IMR-90 (cell line): ENCODE measurements at regions not wholly inside any gene's neighbourhood (a gene's known extent, or its start where the extent isn't known, plus 50 kb on each side); places are given as distances from the start of the nearest gene placed in this dataset.

Experiments
- ATAC-seq: fragments of 200-7000 bp; cut with Tn5 transposase; 2 replicates; pipeline ENCODE4 v1.9.1; 2020; ENCODE audit warnings: low read depth, mild to moderate bottlenecking, moderate library complexity
- BruUV-seq: library from RNA; stranded (reverse); fragments of 400-500 nt; replicated peaks from 2 replicates; lab custom pipeline; 2021; lab: Mats Ljungman, UMichigan
- CTCF ChIA-PET: fragments of 300-600 bp; formaldehyde crosslinking; extraction: SDS; loops from one replicate; lab custom pipeline; 2021; ENCODE audit warnings: antibody characterized with exemption; lab: Yijun Ruan, JAX
- POLR2A ChIA-PET: fragments of 300-600 bp; sonication (Branson Sonifier 250); formaldehyde crosslinking; loops from one replicate; lab custom pipeline; 2022; ENCODE audit warnings: antibody characterized with exemption; ENCODE audit not compliant: unreplicated experiment; lab: Charles Lee
- DNase-seq: peaks from one replicate; pipeline ENCODE4 v3.0.0; 2013
- H2AFZ ChIP-seq: replicated peaks from 2 replicates; pipeline ENCODE3; 2013; ENCODE audit warnings: low read length, mild to moderate bottlenecking; ENCODE audit not compliant: poor library complexity
- H2AK5ac ChIP-seq: 2 replicates; pipeline ENCODE4 v1.6.1; 2013; ENCODE audit warnings: low read depth, low read length, inconsistent platforms
- H2AK9ac ChIP-seq: replicated peaks from 2 replicates; pipeline ENCODE3; 2013; ENCODE audit warnings: mild to moderate bottlenecking, low read depth, low read length, moderate library complexity; ENCODE audit not compliant: poor library complexity
- H2BK120ac ChIP-seq: 2 replicates; pipeline ENCODE4 v1.6.1; 2013; ENCODE audit warnings: low read depth, low read length, inconsistent platforms
- H2BK15ac ChIP-seq: 3 replicates; pipeline ENCODE4 v1.6.1; 2013; ENCODE audit warnings: low read depth, low read length, inconsistent platforms
- H2BK20ac ChIP-seq: 2 replicates; pipeline ENCODE4 v1.6.1; 2013; ENCODE audit warnings: low read depth, mild to moderate bottlenecking, inconsistent platforms, low read length, moderate library complexity
- H2BK5ac ChIP-seq: 2 replicates; pipeline ENCODE4 v1.6.1; 2013; ENCODE audit warnings: mild to moderate bottlenecking, low read depth, low read length, inconsistent platforms; ENCODE audit not compliant: poor library complexity, severe bottlenecking
- H3K14ac ChIP-seq: replicated peaks from 2 replicates; pipeline ENCODE4 v1.6.1; 2013; ENCODE audit warnings: low read depth, low read length, inconsistent platforms
- H3K18ac ChIP-seq: 2 replicates; pipeline ENCODE4 v1.6.1; 2013; ENCODE audit warnings: low read depth, low read length, control low read depth
- H3K23ac ChIP-seq: 2 replicates; pipeline ENCODE4 v1.6.1; 2013; ENCODE audit warnings: low read depth, low read length, inconsistent platforms
- H3K27ac ChIP-seq: 2 replicates; pipeline ENCODE4 v1.5.1; 2013; ENCODE audit warnings: mild to moderate bottlenecking, control low read depth, low read length; ENCODE audit not compliant: insufficient read depth
- H3K27me3 ChIP-seq: 2 replicates; pipeline ENCODE4 v1.6.1; 2013; ENCODE audit warnings: low read length; ENCODE audit not compliant: control insufficient read depth, insufficient read depth
- H3K36me3 ChIP-seq: 2 replicates; pipeline ENCODE4 v1.6.1; 2013; ENCODE audit warnings: low read length, mixed read lengths; ENCODE audit not compliant: control insufficient read depth, insufficient read depth
- H3K4ac ChIP-seq: 2 replicates; pipeline ENCODE4 v1.6.1; 2013; ENCODE audit warnings: low read depth, low read length, inconsistent platforms
- H3K4me1 ChIP-seq: 2 replicates; pipeline ENCODE4 v1.6.1; 2013; ENCODE audit warnings: low read length, mixed read lengths; ENCODE audit not compliant: control insufficient read depth, insufficient read depth
- H3K4me2 ChIP-seq: 2 replicates; pipeline ENCODE4 v1.6.1; 2013; ENCODE audit warnings: low read depth, mild to moderate bottlenecking, control low read depth, low read length, moderate library complexity
- H3K4me3 ChIP-seq: 2 replicates; pipeline ENCODE4 v1.5.1; 2013; ENCODE audit warnings: low read depth, mild to moderate bottlenecking, control low read depth, low read length, moderate library complexity; ENCODE audit not compliant: insufficient read depth
- H3K56ac ChIP-seq: 2 replicates; pipeline ENCODE4 v1.6.1; 2013; ENCODE audit warnings: low read length, inconsistent platforms; ENCODE audit not compliant: insufficient read depth; ENCODE audit errors: extremely low read depth
- H3K79me1 ChIP-seq, 2 experiments: 2 replicates each; pipeline ENCODE4 v1.6.1; 2013; ENCODE audit warnings: low read length in 2 of 2, inconsistent platforms in 1 of 2, low read depth in 1 of 2
- H3K9ac ChIP-seq: 2 replicates; pipeline ENCODE4 v1.6.1; 2013; ENCODE audit warnings: low read depth, low read length, control low read depth
- H3K9me1 ChIP-seq: 2 replicates; pipeline ENCODE4 v1.6.1; 2013; ENCODE audit warnings: low read length, inconsistent platforms; ENCODE audit not compliant: insufficient read depth
- H3K9me3 ChIP-seq: 2 replicates; pipeline ENCODE4 v1.6.1; 2013; ENCODE audit warnings: low read length; ENCODE audit not compliant: control insufficient read depth, insufficient read depth
- H4K20me1 ChIP-seq: 2 replicates; pipeline ENCODE4 v1.6.1; 2013; ENCODE audit warnings: low read length, inconsistent platforms; ENCODE audit not compliant: insufficient read depth
- H4K5ac ChIP-seq: 2 replicates; pipeline ENCODE4 v1.6.1; 2013; ENCODE audit warnings: mild to moderate bottlenecking, low read depth, low read length, control low read depth
- H4K8ac ChIP-seq, 2 experiments: 2 replicates each; pipeline ENCODE4 v1.6.1; 2013; ENCODE audit warnings: low read depth in 2 of 2, low read length in 2 of 2, control low read depth in 1 of 2, inconsistent platforms in 1 of 2
- H4K91ac ChIP-seq: 2 replicates; pipeline ENCODE4 v1.6.1; 2013; ENCODE audit warnings: low read depth, low read length, inconsistent platforms; ENCODE audit not compliant: insufficient read depth
- CHD1 ChIP-seq: IDR thresholded peaks from 2 replicates; pipeline ENCODE4 v1.6.1; 2012; ENCODE audit warnings: low read depth, low read length, improper control_type of control experiment
- FOS ChIP-seq: fragments of 150-350 bp; IDR thresholded peaks from 2 replicates; pipeline ENCODE4 v1.6.1; 2016; ENCODE audit warnings: low read depth, low read length
- MAFK ChIP-seq: IDR thresholded peaks from 2 replicates; pipeline ENCODE4 v1.6.1; 2012; ENCODE audit warnings: low read depth, low read length, improper control_type of control experiment
- MXI1 ChIP-seq: IDR thresholded peaks from 2 replicates; pipeline ENCODE4 v1.6.1; 2012; ENCODE audit warnings: low read depth, mild to moderate bottlenecking, low read length, moderate library complexity, borderline replicate concordance
- NFE2L2 ChIP-seq: fragments of 150-350 bp; IDR thresholded peaks from 2 replicates; pipeline ENCODE4 v1.6.1; 2016; ENCODE audit warnings: low read depth, mild to moderate bottlenecking, low read length
- POLR2A ChIP-seq: IDR thresholded peaks from 2 replicates; pipeline ENCODE4 v1.6.1; 2012; ENCODE audit warnings: mild to moderate bottlenecking, low read depth, low read length
- RCOR1 ChIP-seq: IDR thresholded peaks from 2 replicates; pipeline ENCODE4 v1.6.1; 2012; ENCODE audit warnings: mild to moderate bottlenecking, low read length, improper control_type of control experiment; ENCODE audit not compliant: insufficient replicate concordance
- SMC3 ChIP-seq: fragments of 150-350 bp; IDR thresholded peaks from 2 replicates; pipeline ENCODE4 v1.6.1; 2016; ENCODE audit warnings: low read depth, mild to moderate bottlenecking, antibody characterized with exemption, low read length, moderate library complexity
- WGBS, 2 experiments: methylation state at CpG; one replicate each; pipeline versions ENCODE4 v1.1.5 to v1.1.7; 2013; ENCODE audit warnings: missing lambda C conversion rate in 2 of 2; ENCODE audit not compliant: insufficient read length in 1 of 2; ENCODE audit errors: extremely low coverage in 2 of 2; 5-methylcytosine and 5-hydroxymethylcytosine counted together
- dilution Hi-C: fragments of 300-500 bp; cut with HindIII; formaldehyde crosslinking; loops from one replicate; pipeline ENCODE4 v1.14.3; 2018; ENCODE audit warnings: low sequenced_read_pairs; ENCODE audit not compliant: unreplicated experiment
- in situ Hi-C: fragments of 300-500 bp; cut with MboI; formaldehyde crosslinking; loops from 3 replicates; pipeline ENCODE4 v1.14.3; 2019; ENCODE audit warnings: low sequenced_read_pairs, inconsistent platforms, mixed read lengths
- intact Hi-C: fragments of 100-400 bp; cut with micrococcal nuclease; formaldehyde crosslinking; loops from 2 replicates; pipeline ENCODE4 v1.10.0; 2022

DNA sequence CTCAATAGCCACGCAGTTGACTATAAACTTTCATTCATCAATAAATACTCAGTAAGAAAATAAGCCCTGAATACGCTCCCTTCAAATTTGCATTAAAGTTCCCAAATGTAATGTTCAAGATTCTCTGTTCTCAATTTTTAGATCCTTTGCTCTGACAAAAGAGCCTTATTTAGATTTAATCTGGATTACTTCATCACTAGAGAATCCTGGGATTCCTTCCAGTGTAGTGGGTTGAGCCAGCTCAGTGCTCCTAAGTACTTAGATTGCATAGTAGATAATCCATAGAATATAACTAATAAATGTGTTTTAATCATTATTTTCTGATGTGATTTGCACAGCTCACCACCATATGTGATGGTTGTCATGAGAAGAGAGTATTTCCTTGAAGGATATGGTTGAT is 1286.2 kb downstream of the SUCLG1 start:
- BruUV-seq: no TSS peak
- POLR2A ChIA-PET: no interaction called here

More for the DNA sequence above, 1286.2 kb downstream of the SUCLG1 start:
- H2BK120ac ChIP-seq: no peak overlapping the region
- no peak overlapping the region for H3K14ac ChIP-seq
- H3K9me3 ChIP-seq: no peaks in the 10 kb centered on the region; the same call in 1 of the 2 replicates
- no peaks in the 10 kb centered on the region for H3K36me3 ChIP-seq
- H2AFZ ChIP-seq: no peak overlapping the region
- no peaks in the 10 kb centered on the region for H3K9me1 ChIP-seq
- no peak overlapping the region for H3K56ac ChIP-seq
- CTCF ChIA-PET: no interaction called here
- H2BK15ac ChIP-seq: no peak overlapping the region
- H2BK5ac ChIP-seq: no peak overlapping the region
- no peak overlapping the region for H2AK5ac ChIP-seq
- H3K23ac ChIP-seq: no peak overlapping the region
- DNase-seq: no peak
- intact Hi-C loops (no loop called here), dilution Hi-C loops (no loop called here), in situ Hi-C loops (no loop called here)
- TF ChIP-seq POLR2A (no peak), FOS (no peak), RCOR1 (no peak), CHD1 (no peak), MAFK (no peak), NFE2L2 (no peak), SMC3 (no peak), MXI1 (no peak)
- no peak overlapping the region for H3K9ac ChIP-seq
- H4K5ac ChIP-seq: no peak overlapping the region
- H2AK9ac ChIP-seq: no peak overlapping the region
- no peak overlapping the region for H3K4me2 ChIP-seq
- H3K27ac ChIP-seq: no peak overlapping the region
- H4K91ac ChIP-seq: no peak overlapping the region
- H2BK20ac ChIP-seq: no peak overlapping the region
- no peaks in the 10 kb centered on the region for H3K27me3 ChIP-seq
- ATAC-seq: no peak
- no peak overlapping the region for H3K4ac ChIP-seq
- no peak overlapping the region for H3K18ac ChIP-seq
- H3K79me1 ChIP-seq: no peaks in the 10 kb centered on the region
- H4K20me1 ChIP-seq: no peaks in the 10 kb centered on the region
- no peaks in the 10 kb centered on the region for H3K4me1 ChIP-seq
- H3K4me3 ChIP-seq: no peak overlapping the region
- no peak overlapping the region for H4K8ac ChIP-seq
- WGBS, 2 experiments: no CpG with 5 or more reads among the region's 2 CpGs
